T-helper 1 cell treated with Interleukin-12 subunit alpha and Interleukin-12 subunit beta and Interleukin-4 antibody, amounts not matched to agents 30 ng/mL and 1 ng/mL, for 36 hours (primary cell): ENCODE measurements at regions not wholly inside any gene's neighbourhood (a gene's known extent, or its start where the extent isn't known, plus 50 kb on each side); places are given as distances from the start of the nearest gene placed in this dataset.
"Not testable (repeated sequence)": the region's sequence is repeated elsewhere in the genome, so short reads cannot be mapped to it uniquely, and the experiment has no call there.

Experiments
- intact Hi-C: fragments of 100-400 bp; cut with micrococcal nuclease; formaldehyde crosslinking; loops from one replicate; pipeline ENCODE4 v1.15.1; 2024

DNA sequence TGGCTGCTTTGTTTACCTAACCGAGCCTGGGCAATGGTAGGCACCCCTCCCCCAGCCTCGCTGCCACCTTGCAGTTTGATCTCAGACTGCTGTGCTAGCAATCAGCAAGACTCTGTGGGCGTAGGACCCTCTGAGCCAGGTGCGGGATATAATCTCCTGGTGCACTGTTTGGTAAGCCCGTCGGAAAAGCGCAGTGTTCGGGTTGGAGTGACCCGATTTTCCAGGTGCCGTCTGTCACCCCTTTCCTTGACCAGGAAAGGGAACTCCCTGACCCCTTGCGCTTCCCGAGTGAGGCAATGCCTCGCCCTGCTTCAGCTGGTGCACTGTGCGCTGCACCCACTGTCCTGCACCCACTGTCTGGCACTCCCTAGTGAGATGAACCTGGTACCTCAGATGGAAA lies 482.2 kb upstream of the SMC2 start:
- intact Hi-C loops = not testable (repeated sequence)

DNA sequence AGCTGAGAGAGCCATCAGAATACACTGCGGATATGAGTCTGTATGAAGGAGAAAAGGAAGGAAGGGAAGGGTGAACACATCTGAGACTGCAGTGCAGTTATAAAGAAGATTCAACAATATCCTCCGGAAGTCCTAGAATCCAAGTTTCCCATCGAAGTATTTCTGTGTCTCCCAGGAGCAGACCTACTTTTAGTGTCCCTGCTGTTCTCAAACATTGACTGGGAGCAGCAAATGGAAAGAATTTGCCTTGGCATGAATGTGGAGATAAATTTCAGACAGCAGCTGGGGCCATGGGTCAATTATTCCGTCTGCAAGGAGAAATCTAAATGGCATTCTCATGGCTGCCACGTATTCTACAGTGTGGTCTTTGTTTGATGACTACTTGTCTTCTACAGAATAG lies 478.1 kb upstream of the SMC2 start:
- intact Hi-C loops = no loop called here

DNA sequence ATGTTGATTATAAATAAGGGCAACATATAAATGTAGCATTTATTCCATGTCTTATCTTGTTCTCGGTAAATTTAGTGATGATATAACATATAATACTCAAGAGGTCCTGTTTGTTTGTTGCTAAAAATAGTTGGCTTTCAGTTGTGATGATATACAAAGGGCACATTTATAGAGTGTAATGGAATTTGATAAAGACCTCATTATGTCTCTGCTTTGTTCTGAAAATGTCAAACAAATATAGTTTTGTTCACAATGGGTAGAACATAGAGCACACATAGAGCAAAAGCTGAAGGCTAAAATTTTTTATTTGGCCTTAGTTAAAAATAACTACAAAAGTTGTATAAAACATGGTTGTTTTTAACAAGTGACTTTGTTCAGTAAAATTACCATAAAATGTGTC lies 477.1 kb upstream of the SMC2 start:
- intact Hi-C loops = no loop called here

DNA sequence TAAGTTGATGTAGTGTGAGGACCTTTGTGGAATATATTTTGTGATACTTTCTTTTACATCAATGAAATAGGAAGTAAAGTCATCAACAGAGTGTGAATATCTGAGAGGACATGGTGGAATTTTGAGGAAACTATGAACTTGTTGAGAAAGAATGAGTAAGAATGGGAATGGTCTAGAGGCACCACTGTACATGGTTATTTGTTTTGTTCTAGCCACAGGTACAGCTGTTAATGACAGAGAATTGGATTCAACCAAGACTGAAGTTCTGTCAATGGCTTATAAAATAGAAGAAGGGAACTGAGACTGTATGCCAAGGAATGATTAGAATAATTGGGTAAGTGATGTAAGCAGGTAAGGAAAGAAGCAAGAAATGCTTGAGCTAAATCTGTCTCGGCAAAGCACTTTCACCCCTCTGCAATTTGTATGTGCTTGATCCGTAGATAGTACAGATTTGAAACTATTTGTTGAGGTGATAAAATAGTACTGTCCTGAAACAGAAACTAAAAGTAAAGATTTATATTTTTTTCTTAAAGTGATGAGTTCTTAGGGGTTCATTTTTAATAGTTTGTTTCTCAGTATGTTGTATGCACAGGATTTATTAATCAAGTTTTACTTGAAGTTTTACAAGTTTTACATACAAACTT lies 468.8 kb upstream of the SMC2 start:
- intact Hi-C loops = no loop called here

DNA sequence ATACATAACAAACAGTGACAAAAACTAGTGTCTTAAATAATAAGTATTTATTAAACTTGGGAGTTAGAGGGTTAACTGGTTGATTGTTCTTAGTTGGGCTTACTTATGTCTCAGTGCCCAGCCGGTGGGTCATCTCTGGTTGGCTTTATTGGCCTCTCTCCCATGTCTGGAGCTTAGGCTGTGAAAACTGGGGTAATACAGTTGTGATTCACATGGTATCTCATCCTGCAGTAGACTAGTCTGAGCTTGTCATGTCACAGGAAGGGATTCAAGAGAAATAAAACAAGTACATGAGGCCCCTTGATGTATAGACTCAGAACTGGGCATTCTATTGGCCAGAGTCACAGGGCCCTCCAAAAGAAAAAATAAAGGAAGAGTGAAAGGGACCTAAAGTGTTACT lies 466.4 kb upstream of the SMC2 start:
- intact Hi-C loops = no loop called here

DNA sequence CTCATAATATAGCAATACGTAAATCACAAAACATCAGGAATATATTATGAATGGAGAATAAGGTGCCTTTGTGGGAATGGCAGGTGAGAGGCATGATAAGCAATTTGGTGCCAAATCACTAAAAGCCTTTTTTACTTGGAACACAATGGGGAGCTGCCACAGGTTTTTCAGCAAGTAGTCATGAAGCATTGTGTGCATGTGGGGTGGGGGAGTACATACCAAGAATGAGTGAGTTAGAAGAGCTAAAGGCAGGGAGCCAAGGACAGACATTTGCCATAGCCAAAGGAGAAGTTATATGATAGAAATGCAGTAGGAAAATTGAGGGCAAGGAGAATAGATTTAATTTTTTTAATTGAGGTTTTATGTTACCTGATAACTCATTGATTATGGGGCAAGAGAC lies 445.0 kb upstream of the SMC2 start:
- intact Hi-C loops = no loop called here

DNA sequence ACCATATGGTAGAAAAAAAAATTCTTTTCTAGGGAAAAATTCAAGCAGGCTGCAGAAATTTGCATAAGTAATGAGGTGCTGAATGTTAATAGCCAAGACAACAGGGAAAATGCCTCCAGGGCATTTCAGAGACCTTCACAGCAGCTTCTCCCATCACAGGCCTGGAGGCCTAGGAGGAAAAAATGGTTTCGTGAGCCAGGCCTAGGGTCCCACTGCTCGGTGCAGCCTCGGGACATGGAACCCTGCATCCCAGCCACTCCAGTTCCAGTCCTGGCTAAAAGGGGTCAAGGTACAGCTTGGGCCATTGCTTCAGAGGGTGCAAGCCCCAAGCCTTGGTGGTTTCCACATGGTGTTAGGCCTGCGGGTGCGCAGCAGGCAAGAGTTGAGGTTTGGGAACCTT lies 436.0 kb upstream of the SMC2 start:
- intact Hi-C loops = no loop called here

DNA sequence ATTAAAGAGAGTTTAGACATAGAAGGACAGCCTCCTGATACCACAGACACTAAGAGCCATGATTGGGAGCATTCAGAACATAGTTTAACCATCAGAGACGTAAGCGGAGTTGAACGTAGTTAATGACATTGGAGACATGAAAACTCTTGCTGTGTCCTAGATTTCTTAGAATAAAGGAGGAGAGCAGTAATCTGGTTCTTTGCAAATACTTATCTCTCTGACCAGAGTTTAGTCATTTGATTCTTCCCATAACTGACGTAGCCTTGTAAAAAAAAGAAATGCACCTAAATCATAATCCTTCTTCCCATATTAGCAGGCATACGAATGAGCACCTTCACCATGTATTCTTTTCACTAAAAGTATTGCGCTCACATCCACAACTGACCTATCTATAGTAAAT lies 433.3 kb upstream of the SMC2 start:
- intact Hi-C loops = no loop called here

DNA sequence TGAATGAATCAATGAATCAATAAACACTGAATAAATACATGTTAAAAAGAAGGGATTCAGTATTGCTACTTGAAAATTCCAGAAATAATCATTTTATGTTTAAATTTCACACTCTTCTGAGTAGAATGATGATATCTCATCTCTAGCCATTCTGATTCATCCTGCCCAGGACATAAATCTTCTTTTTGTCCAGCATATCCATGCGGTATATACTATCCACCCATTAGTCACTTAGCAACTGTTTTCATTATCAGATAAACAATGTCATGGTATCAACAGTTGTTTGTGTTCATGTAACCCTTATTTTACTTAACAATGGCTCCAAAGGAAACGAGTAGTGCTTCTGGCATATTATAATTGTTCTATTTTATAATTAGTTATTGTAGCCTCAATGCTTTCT lies 432.4 kb upstream of the SMC2 start:
- intact Hi-C loops = no loop called here

DNA sequence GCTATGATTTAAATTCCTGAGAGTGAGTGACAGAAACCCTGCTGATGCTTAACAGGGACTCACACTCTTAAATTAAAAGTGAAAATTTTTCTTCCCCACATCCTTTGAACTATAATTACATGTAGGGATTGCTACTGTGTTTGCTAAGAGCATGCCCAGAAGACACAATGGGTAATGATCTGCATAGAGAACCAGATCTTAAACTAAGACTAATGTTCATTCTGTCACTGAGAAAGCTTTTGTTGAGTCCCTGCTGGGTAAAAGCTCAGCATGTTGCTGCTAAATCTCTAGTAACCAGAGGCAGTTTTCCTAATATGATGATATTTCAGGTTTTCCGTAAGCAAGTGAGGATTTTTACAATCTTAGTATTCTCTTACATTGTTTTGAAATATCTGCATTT lies 424.8 kb upstream of the SMC2 start:
- intact Hi-C loops = no loop called here

DNA sequence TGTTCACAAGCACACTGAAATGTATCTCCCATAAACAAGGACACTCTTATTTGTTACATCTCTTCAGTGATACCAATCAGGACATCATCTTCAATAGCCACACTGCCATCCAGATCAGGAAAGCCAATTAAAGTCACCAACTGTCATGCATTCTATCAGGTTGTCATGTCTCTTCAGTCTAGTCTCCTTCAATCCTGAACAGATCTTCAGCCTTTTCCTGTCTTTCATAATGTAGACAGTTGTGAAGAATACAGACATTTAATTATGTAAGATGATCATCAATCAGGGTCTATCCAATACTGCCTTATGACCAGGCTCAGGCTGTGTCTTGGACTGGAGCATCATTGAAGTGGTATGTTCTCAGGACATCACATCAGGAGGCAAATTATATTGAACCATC lies 419.8 kb upstream of the SMC2 start:
- intact Hi-C loops = no loop called here

DNA sequence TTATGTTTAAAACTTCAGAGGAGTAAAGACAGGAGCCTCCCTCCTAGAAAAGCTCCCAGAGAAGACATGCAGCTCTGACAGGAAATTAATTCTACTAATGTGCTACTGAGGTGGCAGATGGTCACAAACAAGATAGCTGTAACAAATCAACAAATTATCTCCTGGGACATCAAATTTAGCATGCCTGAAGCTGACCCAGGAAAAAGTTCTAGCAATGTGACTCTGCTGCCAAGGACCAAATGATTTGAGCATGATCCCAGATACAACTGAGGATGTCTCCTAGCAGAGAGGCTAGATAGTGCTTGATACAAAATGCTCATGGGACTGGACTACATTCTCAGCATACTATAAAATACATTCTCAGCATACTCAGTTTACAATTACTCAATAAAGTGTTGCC lies 413.5 kb upstream of the SMC2 start:
- intact Hi-C loops = no loop called here

DNA sequence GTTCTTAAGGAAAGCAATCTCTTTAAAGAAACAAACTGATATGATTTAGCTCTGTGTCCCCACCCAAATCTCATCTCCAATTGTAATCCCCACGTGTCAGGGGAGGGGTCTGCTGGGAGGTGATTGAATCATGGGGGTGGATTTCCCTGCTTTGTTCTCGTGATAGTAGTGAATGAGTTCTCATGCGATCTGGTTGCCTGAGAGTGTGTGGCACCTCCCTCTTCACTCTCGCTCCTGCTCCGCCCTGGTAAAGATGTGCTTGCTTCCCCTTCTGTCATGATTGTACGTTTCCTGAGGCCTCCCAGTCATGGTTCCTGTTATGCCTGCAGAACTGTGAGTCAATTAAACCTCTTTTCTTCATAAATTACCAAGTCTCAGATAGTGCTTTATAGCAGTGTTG lies 412.7 kb upstream of the SMC2 start:
- intact Hi-C loops = no loop called here

DNA sequence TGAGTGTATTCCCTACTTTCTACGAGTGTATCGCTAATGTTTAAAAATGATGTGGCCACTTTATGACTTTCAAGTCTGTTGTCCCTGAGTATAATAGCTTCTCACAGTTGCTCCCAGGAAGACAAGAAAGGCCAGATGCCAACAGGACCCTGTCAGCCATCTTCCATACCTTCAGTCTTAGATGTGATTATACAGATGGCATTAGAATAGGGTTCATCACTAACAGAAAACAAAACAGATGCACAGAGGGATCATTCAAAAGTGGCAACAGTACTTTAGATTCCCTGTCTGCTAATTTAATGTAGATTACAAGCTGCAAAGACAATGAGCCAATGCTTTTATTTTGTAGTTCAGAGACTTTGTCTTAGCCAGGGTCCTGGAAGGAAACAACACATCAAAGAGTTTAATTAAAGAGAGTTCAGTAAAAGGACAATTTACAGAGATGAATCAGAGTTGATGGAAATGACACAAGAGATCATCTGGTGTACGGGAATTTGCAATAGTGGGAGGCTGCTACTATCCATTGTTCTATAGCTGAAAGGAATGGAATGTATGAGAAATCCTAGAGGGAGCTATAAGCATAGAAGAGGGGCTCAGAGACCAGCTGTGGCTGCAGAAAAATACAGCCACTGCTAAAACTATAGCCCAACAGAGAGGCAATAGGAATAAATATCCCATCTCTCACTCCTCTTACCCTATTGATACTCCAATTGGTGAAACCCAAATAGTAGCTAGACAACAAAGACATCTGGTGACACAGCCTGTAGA lies 393.7 kb upstream of the SMC2 start:
- intact Hi-C loops = no loop called here

DNA sequence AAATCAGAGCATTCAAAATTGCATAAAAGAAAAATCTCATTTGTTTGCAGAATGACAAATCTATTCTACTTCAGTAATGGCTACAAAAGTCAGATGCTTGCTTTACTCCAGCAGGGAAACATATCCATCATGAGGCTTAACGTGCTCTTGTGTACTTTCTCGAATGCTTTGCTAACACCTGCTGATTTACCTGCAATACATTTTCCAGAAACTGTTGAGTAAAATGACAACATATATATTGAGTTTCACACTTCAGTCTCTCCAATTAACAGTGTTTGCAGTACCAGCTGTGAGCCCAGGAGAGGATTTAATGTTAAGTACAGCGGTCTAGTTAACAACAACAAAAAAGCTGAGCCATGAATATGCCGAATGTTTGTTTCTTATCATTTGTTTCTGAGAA lies 391.5 kb upstream of the SMC2 start:
- intact Hi-C loops = no loop called here

DNA sequence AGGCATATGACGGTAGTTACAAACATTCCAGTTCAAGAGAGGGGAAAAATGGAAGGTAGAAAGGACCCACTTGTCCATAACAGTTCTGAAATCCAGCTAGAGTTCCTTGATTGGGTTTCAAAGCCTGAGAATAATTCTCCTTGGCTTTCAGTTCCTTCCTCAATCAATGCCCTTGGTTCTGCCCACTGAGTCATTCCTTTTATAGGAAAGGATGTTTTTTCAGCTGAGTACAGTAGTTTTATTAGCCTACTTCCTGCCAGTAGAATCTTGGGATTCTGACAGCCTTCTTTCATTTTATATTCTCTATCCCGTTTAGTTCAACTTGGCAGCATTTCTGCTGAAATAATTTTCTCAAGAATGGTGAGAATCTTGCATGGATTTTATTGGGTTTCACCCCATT lies 386.9 kb upstream of the SMC2 start:
- intact Hi-C loops = no loop called here

DNA sequence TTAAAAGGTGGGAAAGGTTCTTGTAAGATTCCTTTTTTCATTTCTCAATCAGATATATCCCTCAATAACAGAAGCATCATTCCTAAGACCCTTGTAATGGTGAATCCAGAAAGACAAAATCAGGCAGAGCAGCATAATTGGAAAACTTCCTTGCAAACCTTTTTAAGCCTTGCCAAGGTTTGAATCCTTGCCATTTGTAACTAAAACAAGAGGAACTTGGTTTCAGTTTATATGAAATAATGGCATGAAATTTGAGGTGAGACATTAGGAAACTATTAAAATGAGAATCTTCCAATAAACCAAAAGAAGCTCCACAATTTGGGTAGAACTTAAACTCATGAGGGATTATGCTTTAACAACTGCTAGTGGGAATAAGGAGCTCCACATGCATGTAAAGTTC lies 384.7 kb upstream of the SMC2 start:
- intact Hi-C loops = no loop called here

DNA sequence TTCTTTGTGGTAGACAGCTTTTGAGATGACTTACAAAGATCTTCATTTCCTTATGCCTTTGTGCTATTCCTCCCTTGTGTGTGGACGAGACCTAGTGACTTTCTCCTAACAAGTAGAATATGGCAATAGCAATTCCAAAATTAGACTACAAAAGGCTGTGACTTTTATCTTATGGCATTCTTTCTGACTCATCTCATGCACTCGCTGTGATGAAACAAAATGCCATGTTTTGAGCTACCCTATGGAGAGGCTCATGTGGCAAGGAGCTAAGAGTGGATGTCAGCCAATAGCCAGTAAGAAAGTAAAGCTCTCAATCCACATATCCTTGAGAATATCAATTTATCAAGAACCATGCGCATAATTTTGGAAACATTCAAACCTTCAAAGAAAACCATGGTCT lies 380.5 kb upstream of the SMC2 start:
- intact Hi-C loops = no loop called here

DNA sequence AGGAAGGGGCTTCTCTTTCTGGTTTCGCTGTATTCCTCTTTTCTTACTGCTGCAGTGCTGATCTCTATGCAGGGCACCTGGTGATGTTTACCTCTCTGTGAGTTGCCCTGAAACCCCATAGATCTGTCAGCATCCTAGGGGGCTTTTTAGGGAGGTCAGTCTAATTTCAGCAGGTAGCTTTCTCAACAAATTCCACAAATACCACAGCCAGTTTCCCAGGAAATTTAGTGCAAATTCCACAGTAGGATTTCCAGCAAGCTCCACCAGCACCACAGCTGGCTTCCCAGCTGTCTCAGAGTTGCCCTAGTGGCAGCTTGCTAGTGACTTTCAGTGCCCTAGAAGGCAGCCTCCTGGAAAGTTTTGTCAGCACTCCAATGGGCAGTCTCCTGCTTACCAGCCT lies 379.1 kb upstream of the SMC2 start:
- intact Hi-C loops = no loop called here

DNA sequence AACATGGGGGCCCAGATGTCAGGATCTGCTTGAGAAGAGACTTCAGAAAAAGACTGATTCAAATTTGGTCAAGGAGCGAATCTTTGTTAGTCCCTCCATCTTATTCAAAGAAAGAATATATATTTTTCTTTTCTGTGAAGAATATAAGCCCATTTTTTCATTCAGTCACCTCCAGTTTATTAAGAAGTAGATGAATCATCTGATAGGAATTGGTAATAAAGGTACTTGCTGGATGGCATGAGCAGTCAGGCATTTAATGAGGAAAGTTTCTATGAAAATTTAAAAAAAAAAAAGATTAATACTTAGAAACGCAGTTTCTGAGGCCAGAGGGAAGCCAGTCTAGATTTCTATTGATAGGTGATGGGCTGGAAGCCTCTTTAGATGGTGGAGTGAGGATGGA lies 373.1 kb upstream of the SMC2 start:
- intact Hi-C loops = no loop called here

DNA sequence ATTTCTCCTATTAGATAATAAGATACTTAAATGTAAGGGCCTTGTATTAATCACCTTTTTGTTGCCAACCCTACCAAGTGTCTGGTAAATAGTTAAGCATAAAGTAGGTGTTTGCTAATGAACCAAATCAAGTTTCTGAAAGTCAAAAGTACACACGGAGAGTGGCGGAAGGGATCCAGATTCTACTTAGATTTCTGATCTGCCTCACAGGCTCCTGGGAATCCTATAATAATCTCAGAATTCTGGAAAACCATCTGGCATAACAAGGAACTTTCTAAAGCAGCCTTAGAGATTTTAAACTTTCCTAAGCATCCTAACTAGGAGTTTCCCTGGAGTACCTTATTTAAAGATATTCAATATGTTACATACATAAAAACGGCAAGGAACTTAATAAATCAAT lies 363.2 kb upstream of the SMC2 start:
- intact Hi-C loops = no loop called here

DNA sequence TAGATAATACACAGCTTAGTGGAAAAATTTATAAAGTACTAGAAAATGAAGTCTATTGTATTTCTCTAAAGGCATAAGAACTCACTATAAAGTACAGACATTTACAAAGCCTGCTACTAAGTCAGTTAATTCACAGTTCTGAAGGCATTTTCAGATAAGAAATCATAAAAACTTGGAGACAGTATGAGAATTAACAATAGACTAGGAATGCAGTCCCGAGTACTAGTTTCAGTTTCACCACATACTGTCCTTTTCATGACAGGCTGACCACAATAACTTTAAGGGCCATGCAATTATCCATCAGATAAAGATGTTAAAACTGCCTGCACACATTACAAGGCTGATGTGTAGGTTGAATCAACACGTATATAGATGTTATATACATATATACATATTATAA lies 362.6 kb upstream of the SMC2 start:
- intact Hi-C loops = no loop called here

DNA sequence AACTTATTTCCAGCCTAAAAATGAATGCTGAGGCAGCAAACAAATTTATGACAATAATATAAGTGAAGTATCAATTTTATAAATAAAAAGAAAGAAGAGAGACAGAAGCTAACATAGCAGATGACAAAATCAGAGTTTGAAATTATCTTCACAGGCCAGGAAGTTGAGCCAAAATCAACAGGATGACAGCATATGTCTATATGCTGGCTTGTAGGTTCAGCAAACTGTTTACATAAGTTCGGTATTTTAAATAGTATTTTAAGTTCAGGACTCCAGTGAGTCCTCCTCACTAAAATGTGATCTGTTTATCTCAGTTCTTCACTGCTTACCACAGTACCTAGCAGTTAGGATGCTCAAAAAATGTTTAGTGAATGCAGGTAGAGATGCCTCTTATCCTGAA lies 359.6 kb upstream of the SMC2 start:
- intact Hi-C loops = no loop called here

DNA sequence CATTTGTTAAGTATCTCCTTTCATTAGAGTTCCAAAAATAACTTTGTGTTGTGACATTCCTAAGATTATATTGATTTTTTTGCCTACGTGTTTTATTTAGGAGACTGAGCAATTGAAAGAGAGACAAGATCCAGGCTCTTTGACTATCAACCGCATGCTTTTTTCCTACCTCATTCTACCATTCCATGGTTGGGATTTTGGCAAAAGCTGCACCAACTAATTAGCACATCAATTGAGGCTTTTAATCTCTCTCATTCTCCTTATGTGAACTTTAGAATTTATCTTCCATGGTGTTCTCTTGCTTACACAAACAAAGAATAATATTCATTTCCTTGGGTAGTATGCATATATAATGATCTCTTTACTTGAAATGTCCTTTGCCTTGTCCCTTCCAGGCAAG lies 338.7 kb upstream of the SMC2 start:
- intact Hi-C loops = no loop called here
